Naive thymus-derived CD4-positive, alpha-beta T cell (primary cell): ENCODE measurements at regions not wholly inside any gene's neighbourhood (a gene's known extent, or its start where the extent isn't known, plus 50 kb on each side); places are given as distances from the start of the nearest gene placed in this dataset.

ENCODE experiments used
- ATAC-seq: fragments of 150-1000 bp; cut with Tn5 transposase; 2 replicates; pipeline ENCODE4 v1.10.0; 2021; ENCODE audit warnings: mild to moderate bottlenecking, moderate library complexity
- CTCF ChIA-PET: fragments of 350-600 bp; sonication (Branson Sonifier 250); formaldehyde crosslinking; loops from one replicate; lab custom pipeline; 2021; ENCODE audit warnings: antibody characterized with exemption; lab: Charles Lee
- POLR2A ChIA-PET: fragments of 350-600 bp; sonication (Branson Sonifier 250); formaldehyde crosslinking; loops from one replicate; lab custom pipeline; 2021; ENCODE audit warnings: antibody characterized with exemption, inconsistent platforms; lab: Charles Lee
- DNase-seq, 9 donors: peaks; one replicate each; pipeline versions ENCODE4 v3.0.0 to v3.0.0-alpha.2; 2020 to 2022; ENCODE audit warnings: mixed read lengths in 1 of 9
- H3K27ac ChIP-seq: one replicate; pipeline ENCODE4 v1.7.0; 2013; ENCODE audit warnings: mild to moderate bottlenecking, low read depth, low read length, moderate library complexity
- H3K27me3 ChIP-seq, 2 donors: one replicate each; pipeline ENCODE4 v1.7.0; 2013; ENCODE audit warnings: low read length in 2 of 2, mild to moderate bottlenecking in 2 of 2, moderate library complexity in 2 of 2; ENCODE audit not compliant: control insufficient read depth in 2 of 2, insufficient read depth in 2 of 2
- H3K36me3 ChIP-seq, 3 experiments: 1 replicate in 2 of 3; 2 replicates in 1 of 3; pipeline ENCODE4 v1.7.0; 2013; ENCODE audit warnings: low read length in 3 of 3, mild to moderate bottlenecking in 3 of 3, moderate library complexity in 1 of 3; ENCODE audit not compliant: insufficient read depth in 3 of 3, control insufficient read depth in 2 of 3
- H3K4me1 ChIP-seq, 2 donors: one replicate each; pipeline ENCODE4 v1.7.0; 2013; ENCODE audit warnings: low read length in 2 of 2, mild to moderate bottlenecking in 2 of 2, moderate library complexity in 1 of 2; ENCODE audit not compliant: control insufficient read depth in 2 of 2, insufficient read depth in 2 of 2
- H3K4me3 ChIP-seq: 2 replicates; pipeline ENCODE4 v1.7.0; 2013; ENCODE audit warnings: mild to moderate bottlenecking, low read length
- H3K9me3 ChIP-seq, 3 experiments: 1 replicate in 2 of 3; 2 replicates in 1 of 3; pipeline ENCODE4 v1.7.0; 2013; ENCODE audit warnings: low read length in 3 of 3; ENCODE audit not compliant: control insufficient read depth in 2 of 3
- H3K27ac Mint-ChIP-seq, 9 donors: one replicate each; pipeline ENCODE4 v1.8.0; 2020 to 2022; ENCODE audit warnings: mixed read lengths in 9 of 9, mild to moderate bottlenecking in 8 of 9, moderate library complexity in 5 of 9, inconsistent platforms in 2 of 9
- H3K27me3 Mint-ChIP-seq, 5 donors: one replicate each; pipeline ENCODE4 v1.8.0; 2021 to 2022; ENCODE audit warnings: mixed read lengths in 5 of 5, mild to moderate bottlenecking in 1 of 5
- H3K36me3 Mint-ChIP-seq, 5 donors: one replicate each; pipeline ENCODE4 v1.8.0; 2020 to 2022; ENCODE audit warnings: mixed read lengths in 5 of 5, mild to moderate bottlenecking in 3 of 5, inconsistent platforms in 1 of 5
- H3K4me1 Mint-ChIP-seq, 7 donors: one replicate each; pipeline ENCODE4 v1.8.0; 2020 to 2022; ENCODE audit warnings: mixed read lengths in 7 of 7, mild to moderate bottlenecking in 3 of 7, inconsistent platforms in 1 of 7
- H3K4me3 Mint-ChIP-seq, 10 donors: one replicate each; pipeline ENCODE4 v1.8.0; 2020 to 2022; ENCODE audit warnings: mild to moderate bottlenecking in 10 of 10, mixed read lengths in 10 of 10, moderate library complexity in 6 of 10, inconsistent platforms in 2 of 10
- H3K9me3 Mint-ChIP-seq, 11 donors: one replicate each; pipeline ENCODE4 v1.8.0; 2020 to 2022; ENCODE audit warnings: mixed read lengths in 11 of 11, mild to moderate bottlenecking in 4 of 11, inconsistent platforms in 1 of 11, moderate library complexity in 1 of 11
- intact Hi-C, 2 donors: fragments of 100-400 bp; cut with micrococcal nuclease; formaldehyde crosslinking; loops; one replicate each; pipeline ENCODE4 v1.15.1; 2023

DNA sequence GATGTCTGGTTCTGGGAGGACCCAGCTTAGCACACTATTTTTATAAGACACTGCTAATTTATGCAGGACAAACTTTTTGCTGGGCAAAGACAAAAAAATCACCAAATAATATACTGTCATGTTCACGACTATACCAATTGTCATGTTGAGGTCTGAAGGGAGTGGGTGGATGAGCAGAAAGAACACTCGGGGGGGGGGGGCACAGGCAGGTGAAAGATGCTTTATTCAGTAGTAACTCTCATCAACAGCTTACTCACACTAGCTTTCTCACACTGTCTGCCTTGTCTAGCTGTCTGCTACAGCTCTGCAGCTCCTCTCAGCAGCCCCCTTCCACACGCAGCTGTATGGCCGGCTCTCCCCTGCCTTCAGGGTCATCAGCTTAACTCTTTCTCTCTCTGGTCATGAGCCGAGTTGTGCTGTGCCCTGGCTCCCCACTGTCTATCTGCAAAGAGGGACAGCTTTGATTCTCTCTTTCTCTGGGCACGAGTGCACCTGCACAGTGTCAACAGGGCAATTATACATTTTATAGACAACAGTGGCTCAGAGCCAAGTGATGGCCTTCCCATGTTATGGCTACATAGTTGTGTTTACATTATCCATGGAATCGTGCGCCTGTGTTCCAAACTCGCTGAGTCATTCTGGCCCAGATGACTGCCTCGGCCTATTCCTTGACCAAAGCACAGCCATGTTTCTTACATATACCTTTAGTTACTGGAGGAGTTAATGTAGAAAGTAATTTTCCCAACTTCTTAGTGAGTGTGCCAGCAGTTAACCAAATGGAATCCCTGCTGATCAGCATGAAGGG, 187.7 kb upstream of the PRSS16 start:
- Histone ChIP-seq H3K36me3 (no peaks in the 10 kb centered on the region), H3K27me3 (no peaks in the 10 kb centered on the region), H3K4me3 (no peak overlapping the region), H3K9me3 (no peaks in the 10 kb centered on the region), H3K4me1 (no peaks in the 10 kb centered on the region), H3K27ac (no peak overlapping the region)
- H3K9me3 Mint-ChIP-seq, result no peaks in the 10 kb centered on the region
- H3K4me3 Mint-ChIP-seq, result no peak overlapping the region
- no peak overlapping the region for H3K27ac Mint-ChIP-seq
- intact Hi-C loops, result no loop called here
- POLR2A ChIA-PET, result no interaction called here
- no peaks in the 10 kb centered on the region for H3K36me3 Mint-ChIP-seq
- peaks cover 9 to 32% (median 17%) of the 10 kb centered on the region in 5 donors for H3K27me3 Mint-ChIP-seq
- H3K4me1 Mint-ChIP-seq, result no peaks in the 10 kb centered on the region
- ATAC-seq, result no peak
- DNase-seq, result no peak
- CTCF ChIA-PET, result no interaction called here

GRCh38 chr6:27061235-27061993, 186.1 kb upstream of the PRSS16 start:
- Mint-ChIP-seq H3K4me1 (no peaks in the 10 kb centered on the region), H3K4me3 (no peak overlapping the region), H3K9me3 (no peaks in the 10 kb centered on the region), H3K36me3 (no peaks in the 10 kb centered on the region), H3K27me3 (peaks cover 12 to 30% (median 14%) of the 10 kb centered on the region in 5 donors), H3K27ac (no peak overlapping the region)
- no peaks in the 10 kb centered on the region for H3K27me3 ChIP-seq
- CTCF ChIA-PET, result no interaction called here
- no peaks in the 10 kb centered on the region for H3K36me3 ChIP-seq
- no peaks in the 10 kb centered on the region for H3K9me3 ChIP-seq
- POLR2A ChIA-PET, result interaction anchor here (0.5 kb wide), 1 partner anchor 466 kb away, joined by 3 read pairs; no protein-coding TSS in a partner anchor
- intact Hi-C loops, result no loop called here
- ATAC-seq (no peak), DNase-seq (no peak)
- no peak overlapping the region for H3K27ac ChIP-seq
- no peaks in the 10 kb centered on the region for H3K4me1 ChIP-seq
- H3K4me3 ChIP-seq, result no peak overlapping the region

DNA sequence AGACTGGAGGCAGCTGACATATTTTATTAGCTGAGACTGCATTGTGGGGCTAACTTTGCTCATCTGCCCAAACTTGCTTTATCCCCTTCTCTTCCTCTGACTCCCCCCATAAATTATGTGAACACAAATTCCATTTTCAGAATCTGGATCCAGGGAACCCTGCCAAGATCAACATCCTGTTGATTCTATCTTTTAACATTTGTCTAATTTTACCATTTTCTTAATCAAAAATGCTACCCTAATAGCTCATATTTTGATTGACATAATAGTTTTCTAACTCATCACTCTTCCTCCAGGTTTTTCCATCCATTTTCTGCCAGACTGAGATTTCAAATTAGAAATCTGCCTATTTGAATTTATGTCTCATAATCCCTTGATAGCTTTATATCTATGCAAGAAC, 184.7 kb upstream of the PRSS16 start:
- no peaks in the 10 kb centered on the region for H3K4me1 ChIP-seq
- Mint-ChIP-seq H3K36me3 (no peaks in the 10 kb centered on the region), H3K4me3 (no peak overlapping the region), H3K4me1 (no peaks in the 10 kb centered on the region), H3K27ac (no peak overlapping the region), H3K9me3 (no peaks in the 10 kb centered on the region), H3K27me3 (peaks cover 9 to 33% (median 12%) of the 10 kb centered on the region in 5 donors)
- ATAC-seq (no peak), DNase-seq (no peak)
- H3K9me3 ChIP-seq, result no peaks in the 10 kb centered on the region
- ChIA-PET POLR2A (interaction anchor here (0.6 kb wide), 1 partner anchor 24 kb away, joined by 5 read pairs; no protein-coding TSS in a partner anchor), CTCF (no interaction called here)
- intact Hi-C loops, result no loop called here
- H3K27ac ChIP-seq, result no peak overlapping the region
- no peaks in the 10 kb centered on the region for H3K27me3 ChIP-seq
- H3K36me3 ChIP-seq, result no peaks in the 10 kb centered on the region
- no peak overlapping the region for H3K4me3 ChIP-seq

DNA sequence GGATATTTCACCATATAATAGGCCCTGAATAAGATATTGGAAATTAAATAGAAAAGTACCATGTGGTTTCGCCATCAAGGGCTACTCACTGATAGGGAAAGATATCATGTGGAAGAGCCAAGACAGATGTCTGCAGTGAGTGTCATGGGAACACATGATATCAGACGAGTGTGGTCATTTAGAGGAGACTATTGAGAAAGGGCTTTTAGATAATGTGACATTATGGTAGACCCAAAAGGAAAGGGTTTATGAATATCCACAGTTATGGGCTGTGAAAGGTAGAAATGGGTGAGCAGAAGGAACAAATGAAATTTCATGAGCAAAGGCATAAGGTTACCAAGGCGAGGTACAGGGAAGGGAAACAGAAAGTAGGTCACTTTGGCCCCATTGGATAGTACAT, 182.3 kb upstream of the PRSS16 start:
- H3K4me3 ChIP-seq, result no peak overlapping the region
- ATAC-seq (no peak), DNase-seq (no peak)
- Mint-ChIP-seq H3K4me3 (no peak overlapping the region), H3K36me3 (no peaks in the 10 kb centered on the region), H3K9me3 (no peaks in the 10 kb centered on the region), H3K4me1 (no peaks in the 10 kb centered on the region), H3K27me3 (peaks cover 16 to 41% (median 20%) of the 10 kb centered on the region in 5 donors), H3K27ac (no peak overlapping the region)
- CTCF ChIA-PET, result no interaction called here
- H3K27me3 ChIP-seq, result no peaks in the 10 kb centered on the region
- H3K4me1 ChIP-seq, result no peaks in the 10 kb centered on the region
- no peaks in the 10 kb centered on the region for H3K9me3 ChIP-seq
- POLR2A ChIA-PET, result no interaction called here
- no peak overlapping the region for H3K27ac ChIP-seq
- no peaks in the 10 kb centered on the region for H3K36me3 ChIP-seq
- intact Hi-C loops, result no loop called here

DNA sequence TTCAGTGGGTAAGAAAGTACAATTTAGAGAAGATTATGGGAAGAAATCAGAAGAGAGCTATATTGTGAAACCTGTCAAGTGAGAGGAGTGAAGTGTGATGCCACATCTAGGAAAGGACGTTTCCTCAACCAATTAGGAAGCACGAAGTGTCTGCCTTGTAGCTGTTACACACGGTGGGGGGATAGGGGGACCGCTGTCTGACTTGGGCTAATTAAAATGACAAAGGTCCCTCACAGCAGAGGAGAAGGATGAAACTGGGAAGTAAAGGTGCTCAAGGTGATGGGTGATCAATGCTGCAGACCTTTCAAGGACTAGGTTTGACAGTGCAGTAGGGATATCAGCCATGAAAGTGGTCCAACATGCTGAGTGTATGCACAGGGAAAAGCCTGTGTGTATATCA, 181.1 kb upstream of the PRSS16 start:
- Histone ChIP-seq H3K27ac (no peak overlapping the region), H3K36me3 (no peaks in the 10 kb centered on the region), H3K4me1 (no peaks in the 10 kb centered on the region), H3K9me3 (no peaks in the 10 kb centered on the region), H3K4me3 (no peak overlapping the region), H3K27me3 (peaks cover 0 to 2% of the 10 kb centered on the region in 2 donors)
- Mint-ChIP-seq H3K4me3 (no peak overlapping the region), H3K9me3 (no peaks in the 10 kb centered on the region), H3K27me3 (peaks cover 16 to 38% (median 21%) of the 10 kb centered on the region in 5 donors), H3K27ac (no peak overlapping the region), H3K4me1 (no peaks in the 10 kb centered on the region), H3K36me3 (no peaks in the 10 kb centered on the region)
- POLR2A ChIA-PET, result no interaction called here
- intact Hi-C loops, result no loop called here
- CTCF ChIA-PET, result no interaction called here
- ATAC-seq (no peak), DNase-seq (no peak)

GRCh38 chr6:27066802-27067201, 180.7 kb upstream of the PRSS16 start:
- Histone ChIP-seq H3K4me3 (no peak overlapping the region), H3K36me3 (no peaks in the 10 kb centered on the region), H3K9me3 (no peaks in the 10 kb centered on the region), H3K27ac (no peak overlapping the region), H3K27me3 (peaks cover 0 to 4% of the 10 kb centered on the region in 2 donors), H3K4me1 (no peaks in the 10 kb centered on the region)
- ChIA-PET CTCF (no interaction called here), POLR2A (no interaction called here)
- intact Hi-C loops, result no loop called here
- DNase-seq (no peak), ATAC-seq (no peak)
- H3K36me3 Mint-ChIP-seq, result no peaks in the 10 kb centered on the region
- peaks cover 16 to 38% (median 21%) of the 10 kb centered on the region in 5 donors for H3K27me3 Mint-ChIP-seq
- H3K4me1 Mint-ChIP-seq, result no peaks in the 10 kb centered on the region
- H3K9me3 Mint-ChIP-seq, result no peaks in the 10 kb centered on the region
- H3K27ac Mint-ChIP-seq, result no peak overlapping the region
- H3K4me3 Mint-ChIP-seq, result no peak overlapping the region
